NB4 (cell line): ENCODE measurements at regions not wholly inside any gene's neighbourhood (a gene's known extent, or its start where the extent isn't known, plus 50 kb on each side); places are given as distances from the start of the nearest gene placed in this dataset.
"Not testable (repeated sequence)": the region's sequence is repeated elsewhere in the genome, so short reads cannot be mapped to it uniquely, and the experiment has no call there.

Experiments
- DNase-seq: peaks from one replicate; pipeline ENCODE4 v3.0.0; 2010; ENCODE audit warnings: low read depth
- H3K4me3 ChIP-seq: one replicate; pipeline ENCODE4 v1.5.1; 2011; ENCODE audit warnings: mild to moderate bottlenecking, low read depth, low read length, moderate library complexity
- CTCF ChIP-seq: IDR thresholded peaks from one replicate; pipeline ENCODE4 v1.5.1; 2012; ENCODE audit warnings: low read depth, low read length
- MAX ChIP-seq: IDR thresholded peaks from 2 replicates; pipeline ENCODE4 v1.6.1; 2011; ENCODE audit warnings: low read depth, low read length
- MYC ChIP-seq: IDR thresholded peaks from 2 replicates; pipeline ENCODE4 v1.6.1; 2011; ENCODE audit warnings: low read depth, low read length
- POLR2A ChIP-seq: IDR thresholded peaks from 2 replicates; pipeline ENCODE4 v1.6.1; 2011; ENCODE audit warnings: mild to moderate bottlenecking; ENCODE audit not compliant: insufficient read length; ENCODE audit errors: extremely low read depth

GRCh38 chr7:32816409-32816948, 75.1 kb downstream of the KBTBD2 start:
- not testable (repeated sequence) for DNase-seq, H3K4me3 ChIP-seq

GRCh38 chr7:32814779-32815178, 76.8 kb downstream of the KBTBD2 start:
- not testable (repeated sequence) for DNase-seq, H3K4me3 ChIP-seq

DNA sequence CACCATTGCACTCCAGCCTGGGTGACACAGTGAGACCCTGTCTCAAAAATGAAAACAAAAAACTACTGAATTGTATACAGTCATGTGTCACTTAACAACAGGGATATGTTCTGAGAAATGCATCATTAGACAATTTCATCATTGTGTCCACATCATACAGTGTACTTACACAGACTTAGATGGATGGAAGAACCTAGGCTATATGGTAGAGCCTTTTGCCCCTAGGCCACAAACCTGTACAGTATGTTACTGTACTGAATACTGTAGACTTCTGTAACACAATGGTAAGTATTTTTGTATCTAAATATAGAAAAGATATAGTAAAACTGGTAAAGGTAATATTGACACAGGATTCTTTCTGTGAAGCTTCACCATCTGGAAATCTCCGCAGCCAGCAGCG, 81.7 kb downstream of the KBTBD2 start:
- no peak for DNase-seq
- no peak for TF ChIP-seq CTCF
- TF ChIP-seq MAX: no peak
- no peak for TF ChIP-seq POLR2A
- no peak for TF ChIP-seq MYC
- no peak overlapping the region for H3K4me3 ChIP-seq

GRCh38 chr7:32809347-32809746, 82.2 kb downstream of the KBTBD2 start:
- no peak for TF ChIP-seq MYC
- TF ChIP-seq POLR2A: no peak
- no peak for TF ChIP-seq CTCF
- TF ChIP-seq MAX: no peak
- DNase-seq: no peak
- H3K4me3 ChIP-seq: no peak overlapping the region

GRCh38 chr7:32803406-32804141, 88.0 kb downstream of the KBTBD2 start:
- no peak for TF ChIP-seq MYC
- no peak for TF ChIP-seq CTCF
- TF ChIP-seq POLR2A: no peak
- no peak for TF ChIP-seq MAX
- no peak overlapping the region for H3K4me3 ChIP-seq
- no peak for DNase-seq

- no peak for DNase-seq
- no peak overlapping the region for H3K4me3 ChIP-seq
- TF ChIP-seq CTCF (no peak), MYC (no peak), POLR2A (no peak), MAX (no peak)
Observed at GRCh38 chr7:32802305-32802910, 89.2 kb downstream of the KBTBD2 start.

DNA sequence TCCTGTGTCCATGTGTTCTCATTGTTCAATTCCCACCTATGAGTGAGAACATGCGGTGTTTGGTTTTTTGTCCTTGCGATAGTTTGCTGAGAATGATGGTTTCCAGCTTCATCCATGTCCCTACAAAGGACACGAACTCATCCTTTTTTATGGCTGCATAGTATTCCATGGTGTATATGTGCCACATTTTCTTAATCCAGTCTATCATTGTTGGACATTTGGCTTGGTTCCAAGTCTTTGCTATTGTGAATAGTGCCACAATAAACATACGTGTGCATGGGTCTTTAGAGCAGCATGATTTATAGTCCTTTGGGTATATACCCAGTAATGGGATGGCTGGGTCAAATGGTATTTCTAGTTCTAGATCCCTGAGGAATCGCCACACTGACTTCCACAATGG, 98.5 kb downstream of the KBTBD2 start:
- not testable (repeated sequence) for DNase-seq, H3K4me3 ChIP-seq

GRCh38 chr7:32790766-32791430, 100.7 kb downstream of the KBTBD2 start:
- H3K4me3 ChIP-seq, DNase-seq: not testable (repeated sequence)

GRCh38 chr7:32789266-32789665, 102.3 kb downstream of the KBTBD2 start:
- not testable (repeated sequence) for H3K4me3 ChIP-seq, DNase-seq

- not testable (repeated sequence) for DNase-seq, H3K4me3 ChIP-seq
Observed at GRCh38 chr7:32788174-32788573, 103.4 kb downstream of the KBTBD2 start.

GRCh38 chr7:32785365-32785944, 106.1 kb downstream of the KBTBD2 start:
- H3K4me3 ChIP-seq, DNase-seq: not testable (repeated sequence)
